ENCODE measurements at regions not wholly inside any gene's neighbourhood (a gene's known extent, or its start where the extent isn't known, plus 50 kb on each side); places are given as distances from the start of the nearest gene placed in this dataset.

DNA sequence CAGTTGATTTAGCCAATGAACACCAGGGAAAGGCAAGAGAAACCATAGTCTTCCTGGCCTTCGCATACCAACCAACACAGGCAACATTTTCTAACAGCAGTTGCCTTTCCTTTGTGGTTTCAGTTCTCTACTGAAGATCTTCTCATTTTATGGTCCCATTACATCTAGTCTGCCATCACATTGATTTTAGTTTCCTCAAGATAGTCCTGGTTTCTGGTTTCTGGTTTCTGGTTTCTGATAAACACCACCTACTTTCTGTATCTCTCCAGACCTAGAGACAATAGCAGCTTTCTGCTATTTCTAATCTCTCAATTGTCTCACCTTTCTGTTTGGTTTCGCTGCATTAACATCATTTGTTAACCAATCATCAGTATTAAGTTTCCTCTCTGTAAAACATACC lies 646.3 kb upstream of the SPANXN1 start:
- TF ChIP-seq POLR2A (IDR thresholded peaks at IDR 0.05) (no peak), EP300 (IDR thresholded peaks at IDR 0.05) (no peak)
- TF ChIP-seq, protein P1, sequence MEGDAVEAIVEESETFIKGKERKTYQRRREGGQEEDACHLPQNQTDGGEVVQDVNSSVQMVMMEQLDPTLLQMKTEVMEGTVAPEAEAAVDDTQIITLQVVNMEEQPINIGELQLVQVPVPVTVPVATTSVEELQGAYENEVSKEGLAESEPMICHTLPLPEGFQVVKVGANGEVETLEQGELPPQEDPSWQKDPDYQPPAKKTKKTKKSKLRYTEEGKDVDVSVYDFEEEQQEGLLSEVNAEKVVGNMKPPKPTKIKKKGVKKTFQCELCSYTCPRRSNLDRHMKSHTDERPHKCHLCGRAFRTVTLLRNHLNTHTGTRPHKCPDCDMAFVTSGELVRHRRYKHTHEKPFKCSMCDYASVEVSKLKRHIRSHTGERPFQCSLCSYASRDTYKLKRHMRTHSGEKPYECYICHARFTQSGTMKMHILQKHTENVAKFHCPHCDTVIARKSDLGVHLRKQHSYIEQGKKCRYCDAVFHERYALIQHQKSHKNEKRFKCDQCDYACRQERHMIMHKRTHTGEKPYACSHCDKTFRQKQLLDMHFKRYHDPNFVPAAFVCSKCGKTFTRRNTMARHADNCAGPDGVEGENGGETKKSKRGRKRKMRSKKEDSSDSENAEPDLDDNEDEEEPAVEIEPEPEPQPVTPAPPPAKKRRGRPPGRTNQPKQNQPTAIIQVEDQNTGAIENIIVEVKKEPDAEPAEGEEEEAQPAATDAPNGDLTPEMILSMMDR (IDR thresholded peaks at IDR 0.05), result no peak

All from stomach (tissue), 4 donors.